AG09319 (cell line): ENCODE measurements at regions not wholly inside any gene's neighbourhood (a gene's known extent, or its start where the extent isn't known, plus 50 kb on each side); places are given as distances from the start of the nearest gene placed in this dataset.
"Not testable (repeated sequence)": the region's sequence is repeated elsewhere in the genome, so short reads cannot be mapped to it uniquely, and the experiment has no call there.

Source experiments
- DNase-seq: peaks from one replicate; pipeline ENCODE4 v3.0.0-alpha.2; 2010; ENCODE audit warnings: low read depth; ENCODE audit errors: extremely low read depth
- TF ChIP-seq, protein P1 (sequence below): IDR thresholded peaks from 2 replicates; pipeline ENCODE4 v1.5.1; 2011; ENCODE audit warnings: low read depth, mild to moderate bottlenecking, inconsistent platforms, low read length, moderate library complexity

DNA sequence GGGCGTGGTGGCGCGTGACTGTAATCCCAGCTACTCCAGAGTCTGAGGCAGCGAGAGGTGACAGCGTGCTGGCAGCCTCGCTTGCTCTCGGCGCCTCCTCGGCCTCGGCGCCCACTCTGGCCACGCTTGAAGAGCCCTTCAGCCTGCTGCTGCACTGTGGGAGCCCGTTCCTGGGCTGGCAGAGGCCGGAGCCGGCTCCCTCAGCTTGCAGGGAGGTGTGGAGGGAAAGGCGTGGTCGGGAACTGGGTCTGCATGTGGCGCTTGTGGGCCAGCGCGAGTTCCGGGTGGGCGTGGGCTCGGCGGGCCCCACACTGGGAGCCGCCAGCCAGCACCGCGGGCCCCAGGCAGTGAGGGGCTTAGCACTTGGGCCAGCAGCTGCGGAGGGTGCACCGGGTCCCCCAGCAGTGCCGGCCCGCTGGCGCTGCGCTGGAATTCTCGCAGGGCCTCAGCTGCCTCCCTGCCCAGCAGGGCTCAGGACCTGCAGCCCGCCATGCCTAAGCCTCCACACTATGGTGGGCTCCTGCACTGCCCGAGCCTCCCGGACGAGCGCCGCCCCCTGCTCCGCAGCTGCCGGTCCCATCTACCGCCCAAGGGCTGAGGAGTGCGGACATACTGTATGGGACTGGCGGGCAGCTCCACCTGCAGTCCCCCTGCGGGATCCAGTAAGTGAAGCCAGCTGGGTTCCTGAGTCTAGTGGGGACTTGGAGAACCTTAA, 1093.3 kb upstream of the CDH8 start:
- TF ChIP-seq, protein P1, sequence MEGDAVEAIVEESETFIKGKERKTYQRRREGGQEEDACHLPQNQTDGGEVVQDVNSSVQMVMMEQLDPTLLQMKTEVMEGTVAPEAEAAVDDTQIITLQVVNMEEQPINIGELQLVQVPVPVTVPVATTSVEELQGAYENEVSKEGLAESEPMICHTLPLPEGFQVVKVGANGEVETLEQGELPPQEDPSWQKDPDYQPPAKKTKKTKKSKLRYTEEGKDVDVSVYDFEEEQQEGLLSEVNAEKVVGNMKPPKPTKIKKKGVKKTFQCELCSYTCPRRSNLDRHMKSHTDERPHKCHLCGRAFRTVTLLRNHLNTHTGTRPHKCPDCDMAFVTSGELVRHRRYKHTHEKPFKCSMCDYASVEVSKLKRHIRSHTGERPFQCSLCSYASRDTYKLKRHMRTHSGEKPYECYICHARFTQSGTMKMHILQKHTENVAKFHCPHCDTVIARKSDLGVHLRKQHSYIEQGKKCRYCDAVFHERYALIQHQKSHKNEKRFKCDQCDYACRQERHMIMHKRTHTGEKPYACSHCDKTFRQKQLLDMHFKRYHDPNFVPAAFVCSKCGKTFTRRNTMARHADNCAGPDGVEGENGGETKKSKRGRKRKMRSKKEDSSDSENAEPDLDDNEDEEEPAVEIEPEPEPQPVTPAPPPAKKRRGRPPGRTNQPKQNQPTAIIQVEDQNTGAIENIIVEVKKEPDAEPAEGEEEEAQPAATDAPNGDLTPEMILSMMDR: no peak
- DNase-seq: no peak

DNA sequence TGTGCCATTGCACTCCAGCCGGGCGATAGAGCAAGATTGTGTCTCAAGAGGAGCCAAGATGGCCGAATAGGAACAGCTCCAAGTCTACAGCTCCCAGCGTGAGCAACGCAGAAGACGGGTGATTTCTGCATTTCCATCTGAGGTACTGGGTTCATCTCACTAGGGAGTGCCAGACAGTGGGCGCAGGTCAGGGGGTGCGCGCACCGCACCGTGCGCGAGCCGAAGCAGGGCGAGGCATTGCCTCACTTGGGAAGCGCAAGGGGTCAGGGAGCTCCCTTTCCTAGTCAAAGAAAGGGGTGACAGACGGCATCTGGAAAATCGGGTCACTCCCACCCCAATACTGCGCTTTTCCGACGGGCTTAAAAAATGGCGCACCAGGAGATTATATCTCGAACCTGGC, 1083.7 kb upstream of the CDH8 start:
- not testable (repeated sequence) for DNase-seq

DNA sequence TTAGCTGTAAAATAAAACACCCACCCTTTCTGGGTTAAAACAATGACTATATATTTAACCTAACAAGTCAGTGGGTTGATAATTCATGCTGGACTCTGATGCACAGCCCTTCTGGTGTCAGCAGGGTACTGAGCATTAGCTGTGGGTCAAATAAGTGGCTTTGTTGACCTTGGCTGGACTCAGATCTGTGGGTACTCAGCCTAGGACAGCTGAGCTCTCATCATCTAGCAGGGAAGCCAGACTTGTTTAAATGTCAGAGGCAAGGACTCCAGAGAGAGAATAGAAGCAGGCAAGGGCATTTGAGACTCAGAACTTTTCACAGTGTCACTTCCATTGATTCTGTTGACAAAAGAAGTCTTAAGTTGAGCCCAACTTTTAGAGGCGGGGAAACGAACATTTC, 1063.8 kb upstream of the CDH8 start:
- TF ChIP-seq, protein P1: no peak
- no peak for DNase-seq

DNA sequence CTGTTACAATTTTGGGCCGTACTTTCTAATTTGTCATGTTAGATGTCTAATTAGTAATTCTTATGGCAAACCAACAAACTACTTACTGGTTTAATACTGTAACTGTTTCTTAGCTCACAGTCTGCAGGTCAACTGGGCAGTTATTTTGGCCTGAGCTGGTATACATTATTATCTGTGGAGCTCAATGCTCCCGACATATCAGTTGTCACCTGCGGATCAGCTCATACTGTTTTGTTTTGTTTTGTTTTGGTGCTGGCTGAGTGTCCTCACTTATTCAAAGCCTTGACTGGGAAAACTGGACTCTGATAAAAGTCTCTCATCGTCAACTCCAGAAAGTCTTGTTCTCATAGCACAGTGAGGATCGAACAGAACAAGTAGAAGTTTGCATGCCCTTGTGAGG, 1060.6 kb upstream of the CDH8 start:
- TF ChIP-seq, protein P1: no peak
- no peak for DNase-seq

DNA sequence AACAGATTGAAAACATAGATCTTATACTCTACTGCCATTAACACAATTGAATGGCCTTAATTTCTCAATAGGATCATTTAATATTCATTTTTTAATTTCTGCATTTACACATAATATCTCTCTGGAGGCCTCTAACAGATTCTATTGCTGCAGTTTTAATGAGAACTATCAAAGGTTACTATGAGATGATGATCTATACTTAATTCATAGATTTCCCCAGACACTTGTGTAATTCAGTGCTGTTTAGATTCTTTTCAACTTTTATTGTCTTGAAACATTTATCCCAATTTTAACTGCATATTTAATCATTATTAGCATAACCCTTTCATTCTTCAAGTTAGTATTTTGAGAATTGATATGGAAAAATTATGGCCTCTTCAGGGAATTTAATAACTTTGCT, 1056.5 kb upstream of the CDH8 start:
- TF ChIP-seq, protein P1: no peak
- DNase-seq: no peak

DNA sequence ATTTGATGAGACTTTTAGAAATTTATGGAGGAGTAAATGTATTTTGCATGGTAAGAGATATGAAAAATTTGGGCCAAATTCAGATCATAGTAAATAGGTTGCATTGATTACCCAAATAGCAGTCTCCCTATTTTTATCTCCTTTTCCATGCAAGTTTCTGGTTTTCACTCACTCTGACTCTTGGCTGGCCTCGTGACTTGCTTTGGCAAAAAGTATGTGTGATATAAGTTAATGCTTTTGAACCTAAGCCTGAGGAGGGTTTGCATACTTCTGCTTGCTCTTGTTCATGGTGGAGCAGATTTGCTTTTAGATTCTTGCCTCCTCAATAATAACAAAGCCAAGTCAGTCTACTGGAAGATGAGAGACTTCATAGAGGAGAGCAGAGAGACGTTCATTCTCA, 1045.9 kb upstream of the CDH8 start:
- TF ChIP-seq, protein P1: no peak
- DNase-seq: no peak

DNA sequence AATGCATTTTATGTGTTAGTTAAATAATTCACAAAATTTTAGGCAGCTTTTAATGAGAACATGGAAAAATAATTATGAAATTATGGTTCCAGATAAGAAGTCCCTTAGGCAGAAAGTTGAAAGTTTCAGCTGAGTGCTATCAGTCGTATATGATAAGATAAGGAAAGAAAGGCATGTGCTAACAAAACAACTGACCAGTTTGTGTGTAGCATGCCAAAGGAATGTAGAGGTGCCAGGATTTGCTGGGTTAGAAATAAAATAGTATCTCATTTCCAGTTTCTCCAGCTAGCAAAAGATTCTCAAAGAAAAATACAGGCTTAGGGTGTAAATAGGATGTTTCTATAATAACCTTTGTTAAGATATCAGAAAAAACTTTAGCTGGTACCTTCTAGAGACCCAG, 1044.5 kb upstream of the CDH8 start:
- no peak for DNase-seq
- TF ChIP-seq, protein P1: no peak

DNA sequence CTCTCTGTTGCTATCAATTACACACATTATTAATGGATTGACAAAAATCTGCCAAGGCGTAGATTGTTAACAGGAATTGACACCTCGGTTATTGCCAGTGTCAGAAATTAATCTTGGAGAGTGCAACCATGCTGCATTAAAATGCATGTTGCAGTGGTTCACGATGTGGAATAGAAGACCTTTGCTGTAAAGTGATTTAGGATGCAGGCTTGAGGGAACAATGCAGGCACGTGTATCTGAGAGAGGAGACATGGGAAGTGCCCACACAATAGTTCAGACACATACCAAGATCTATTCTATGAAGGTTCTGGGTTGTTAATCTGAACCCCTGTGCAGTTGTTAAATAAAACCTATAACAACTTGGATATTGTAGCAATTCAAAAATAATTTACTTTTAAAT, 1032.8 kb upstream of the CDH8 start:
- TF ChIP-seq, protein P1: no peak
- no peak for DNase-seq
